Thyroid gland (tissue), 4 donors: ENCODE measurements at regions not wholly inside any gene's neighbourhood (a gene's known extent, or its start where the extent isn't known, plus 50 kb on each side); places are given as distances from the start of the nearest gene placed in this dataset.

Experiments
- DNase-seq, 2 donors: peaks; one replicate each; pipeline ENCODE4 v3.0.0-alpha.2; 2019
- H3K27ac ChIP-seq, 3 donors: fragments of 200-600 bp; sonication (generic); 1 replicate in 2 of 3; 2 replicates in 1 of 3; pipeline ENCODE4 v1.5.1; 2016 to 2019; ENCODE audit warnings: mild to moderate bottlenecking in 1 of 3, moderate library complexity in 1 of 3
- H3K27me3 ChIP-seq: fragments of 200-600 bp; sonication (generic); one replicate; pipeline ENCODE4 v1.5.1; 2019
- H3K36me3 ChIP-seq, 2 donors: fragments of 200-600 bp; sonication (generic); one replicate each; pipeline ENCODE4 v1.5.1; 2016 to 2019
- H3K4me1 ChIP-seq, 2 donors: fragments of 200-600 bp; sonication (generic); one replicate each; pipeline ENCODE4 v1.5.1; 2017 to 2019
- H3K4me3 ChIP-seq, 3 donors: fragments of 200-600 bp; sonication (generic); replicated peaks in 1 of 3; 1 replicate in 2 of 3; 2 replicates in 1 of 3; pipeline ENCODE4 v1.5.1; 2016; ENCODE audit warnings: mild to moderate bottlenecking in 1 of 3
- H3K9me3 ChIP-seq: fragments of 200-600 bp; sonication (generic); one replicate; pipeline ENCODE4 v1.5.1; 2017
- POLR2A ChIP-seq, 2 donors: fragments of 450-650 bp; IDR thresholded peaks; one replicate each; pipeline ENCODE4 v1.6.1; 2017; ENCODE audit warnings: antibody characterized with exemption in 2 of 2, mild to moderate bottlenecking in 2 of 2, moderate library complexity in 1 of 2
- WGBS, 2 donors: methylation state at CpG; one replicate each; pipeline ENCODE4 v1.1.5; 2017; 5-methylcytosine and 5-hydroxymethylcytosine counted together
- intact Hi-C: fragments of 100-400 bp; cut with DNase I; formaldehyde crosslinking; loops from one replicate; pipeline ENCODE4 v1.15.1; 2023
- TF ChIP-seq, protein P1 (sequence below), 6 experiments: fragments of 200-600 bp in 3 of 6; fragments of 450-650 bp in 3 of 6; sonication (generic) in 3 of 6; IDR thresholded peaks; one replicate each; pipeline ENCODE4 v1.5.1; 2016 to 2019; ENCODE audit warnings: antibody characterized with exemption in 6 of 6, mild to moderate bottlenecking in 2 of 6, inconsistent platforms in 1 of 6, moderate library complexity in 1 of 6

DNA sequence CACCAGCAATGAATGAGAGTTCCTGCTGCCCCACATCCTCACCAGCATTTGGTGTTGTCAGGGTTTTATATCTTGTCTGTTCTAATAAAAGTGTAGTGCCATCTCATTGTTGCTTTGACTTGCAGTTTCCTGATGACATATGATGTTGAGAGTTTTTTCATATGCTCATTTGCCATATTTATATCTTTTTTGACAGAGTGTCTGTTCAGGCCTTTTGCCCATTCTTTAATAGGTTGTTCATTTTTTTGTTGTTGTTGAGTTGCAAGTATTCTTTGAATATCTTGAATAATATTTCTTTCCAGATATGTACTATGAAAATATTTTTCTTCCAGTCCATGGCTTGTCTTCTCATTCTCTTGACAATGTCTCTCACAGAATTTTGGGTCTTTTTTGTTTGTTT is 111.7 kb upstream of the KCNJ15 start:
- no peak for DNase-seq
- Histone ChIP-seq H3K27ac (no peak overlapping the region), H3K9me3 (no peaks in the 10 kb centered on the region), H3K36me3 (no peaks in the 10 kb centered on the region), H3K27me3 (no peaks in the 10 kb centered on the region), H3K4me1 (peaks cover 9% of the 10 kb centered on the region in 2 donors), H3K4me3 (no peak overlapping the region)
- TF ChIP-seq, protein P1, sequence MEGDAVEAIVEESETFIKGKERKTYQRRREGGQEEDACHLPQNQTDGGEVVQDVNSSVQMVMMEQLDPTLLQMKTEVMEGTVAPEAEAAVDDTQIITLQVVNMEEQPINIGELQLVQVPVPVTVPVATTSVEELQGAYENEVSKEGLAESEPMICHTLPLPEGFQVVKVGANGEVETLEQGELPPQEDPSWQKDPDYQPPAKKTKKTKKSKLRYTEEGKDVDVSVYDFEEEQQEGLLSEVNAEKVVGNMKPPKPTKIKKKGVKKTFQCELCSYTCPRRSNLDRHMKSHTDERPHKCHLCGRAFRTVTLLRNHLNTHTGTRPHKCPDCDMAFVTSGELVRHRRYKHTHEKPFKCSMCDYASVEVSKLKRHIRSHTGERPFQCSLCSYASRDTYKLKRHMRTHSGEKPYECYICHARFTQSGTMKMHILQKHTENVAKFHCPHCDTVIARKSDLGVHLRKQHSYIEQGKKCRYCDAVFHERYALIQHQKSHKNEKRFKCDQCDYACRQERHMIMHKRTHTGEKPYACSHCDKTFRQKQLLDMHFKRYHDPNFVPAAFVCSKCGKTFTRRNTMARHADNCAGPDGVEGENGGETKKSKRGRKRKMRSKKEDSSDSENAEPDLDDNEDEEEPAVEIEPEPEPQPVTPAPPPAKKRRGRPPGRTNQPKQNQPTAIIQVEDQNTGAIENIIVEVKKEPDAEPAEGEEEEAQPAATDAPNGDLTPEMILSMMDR (IDR thresholded peaks at IDR 0.05), result no peak
- no peak for TF ChIP-seq POLR2A (IDR thresholded peaks at IDR 0.05)
- intact Hi-C loops, result no loop called here

GRCh38 chr21:38147391-38147790 is 109.4 kb upstream of the KCNJ15 start:
- intact Hi-C loops, result no loop called here
- WGBS, 2 donors, result 78 to 86% methylated on average over 4 of the region's 4 CpGs
- Histone ChIP-seq H3K36me3 (no peaks in the 10 kb centered on the region), H3K4me3 (no peak overlapping the region), H3K9me3 (no peaks in the 10 kb centered on the region), H3K27ac (no peak overlapping the region), H3K4me1 (no peaks in the 10 kb centered on the region), H3K27me3 (no peaks in the 10 kb centered on the region)
- DNase-seq, result no peak
- no peak for TF ChIP-seq POLR2A (IDR thresholded peaks at IDR 0.05)
- TF ChIP-seq, protein P1 (IDR thresholded peaks at IDR 0.05), result no peak

- no peaks in the 10 kb centered on the region for H3K4me1 ChIP-seq
- H3K27me3 ChIP-seq, result no peaks in the 10 kb centered on the region
- intact Hi-C loops, result no loop called here
- H3K36me3 ChIP-seq, result no peaks in the 10 kb centered on the region
- no peak for DNase-seq
- no peak overlapping the region for H3K4me3 ChIP-seq
- no peaks in the 10 kb centered on the region for H3K9me3 ChIP-seq
- no peak overlapping the region for H3K27ac ChIP-seq
- 43 to 47% methylated on average over 1 of the region's 1 CpG for WGBS, 2 donors
- TF ChIP-seq, protein P1 (IDR thresholded peaks at IDR 0.05), result no peak
- no peak for TF ChIP-seq POLR2A (IDR thresholded peaks at IDR 0.05)
These were observed 108.7 kb upstream of the KCNJ15 start for GRCh38 chr21:38148046-38148445.

DNA sequence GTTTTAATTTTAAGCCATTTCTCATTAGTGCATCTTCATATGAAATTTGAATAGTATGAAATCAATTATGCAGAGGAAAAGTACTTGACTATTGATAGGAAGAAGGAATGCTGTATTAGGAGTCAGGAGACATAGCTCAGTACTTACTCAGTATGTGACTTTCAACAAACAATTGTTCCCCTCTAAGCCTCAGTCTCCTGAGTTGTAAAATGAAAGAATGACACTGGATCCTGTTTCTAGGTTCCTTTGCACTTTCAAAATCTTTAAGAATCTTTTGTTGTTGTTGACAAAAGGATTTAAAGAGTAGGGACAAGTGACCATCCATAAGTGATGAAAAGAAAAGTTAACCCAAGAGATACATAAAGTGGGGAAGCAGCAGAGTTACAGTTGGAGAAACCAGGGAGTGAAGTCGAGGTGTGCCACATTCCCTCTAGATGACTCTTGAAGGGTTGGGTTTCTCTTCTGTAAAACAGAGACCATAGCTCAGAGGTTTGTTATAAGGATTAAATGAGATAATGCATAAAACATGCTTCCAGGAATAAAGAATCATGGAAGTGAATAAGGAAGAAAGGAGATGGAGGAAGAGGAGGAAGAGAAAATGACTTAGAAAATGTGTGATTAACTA is 105.7 kb upstream of the KCNJ15 start:
- Histone ChIP-seq H3K4me3 (no peak overlapping the region), H3K27ac (no peak overlapping the region), H3K36me3 (no peaks in the 10 kb centered on the region), H3K9me3 (no peaks in the 10 kb centered on the region), H3K4me1 (no peaks in the 10 kb centered on the region), H3K27me3 (no peaks in the 10 kb centered on the region)
- DNase-seq, result no peak
- intact Hi-C loops, result no loop called here
- TF ChIP-seq, protein P1 (IDR thresholded peaks at IDR 0.05), result no peak
- no peak for TF ChIP-seq POLR2A (IDR thresholded peaks at IDR 0.05)
- WGBS, 2 donors, result 72 to 80% methylated on average over 1 of the region's 1 CpG

DNA sequence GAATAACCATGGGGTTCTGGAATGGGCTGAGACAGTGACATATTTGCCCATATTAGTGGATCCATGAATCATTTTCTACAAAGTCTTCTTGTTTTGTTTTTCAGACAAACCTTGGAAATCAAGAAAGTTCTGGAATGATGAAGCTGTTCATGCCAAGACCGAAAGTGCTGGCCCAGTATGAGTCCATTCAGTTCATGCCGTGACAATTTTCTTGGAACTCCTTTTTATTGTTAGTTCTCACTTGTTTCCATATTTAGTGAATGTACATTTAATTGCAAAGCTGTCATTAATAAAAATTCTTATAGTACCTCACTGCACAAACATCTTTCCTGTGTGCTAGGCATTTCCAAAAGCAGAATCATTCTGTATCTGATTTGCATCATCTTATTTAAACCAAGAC is 100.6 kb upstream of the KCNJ15 start:
- Histone ChIP-seq H3K27me3 (no peaks in the 10 kb centered on the region), H3K4me1 (no peaks in the 10 kb centered on the region), H3K27ac (no peak overlapping the region), H3K36me3 (no peaks in the 10 kb centered on the region), H3K4me3 (no peak overlapping the region), H3K9me3 (no peaks in the 10 kb centered on the region)
- intact Hi-C loops, result loop anchor here (5.0 kb wide), 1 partner anchor 61 kb away; no protein-coding TSS in a partner anchor
- DNase-seq, result no peak
- no peak for TF ChIP-seq POLR2A (IDR thresholded peaks at IDR 0.05)
- TF ChIP-seq, protein P1 (IDR thresholded peaks at IDR 0.05), result no peak
- 78 to 82% methylated on average over 2 of the region's 2 CpGs for WGBS, 2 donors
